GM19372 (cell line): ENCODE measurements at regions not wholly inside any gene's neighbourhood (a gene's known extent, or its start where the extent isn't known, plus 50 kb on each side); places are given as distances from the start of the nearest gene placed in this dataset.
"Not testable (repeated sequence)": the region's sequence is repeated elsewhere in the genome, so short reads cannot be mapped to it uniquely, and the experiment has no call there.

ENCODE experiments used
- ATAC-seq: cut with Tn5 transposase; IDR thresholded peaks from one replicate; pipeline ENCODE4 v1.9.1; 2021; ENCODE audit warnings: mild to moderate bottlenecking, low read depth, moderate library complexity; ENCODE audit not compliant: unreplicated experiment

- ATAC-seq, result no peak
Measured at GRCh38 chr14:25699981-25700380, 650.0 kb upstream of the STXBP6 start.

- ATAC-seq, result no peak
Measured at GRCh38 chr14:25698111-25698510, 648.2 kb upstream of the STXBP6 start.

GRCh38 chr14:25696176-25696575, 646.2 kb upstream of the STXBP6 start:
- ATAC-seq, result no peak

- ATAC-seq, result no peak
Measured at GRCh38 chr14:25685004-25685403, 635.1 kb upstream of the STXBP6 start.

GRCh38 chr14:25680934-25681333, 631.0 kb upstream of the STXBP6 start:
- ATAC-seq, result no peak

GRCh38 chr14:25680511-25680910, 630.6 kb upstream of the STXBP6 start:
- not testable (repeated sequence) for ATAC-seq

- no peak for ATAC-seq
Measured at GRCh38 chr14:25677111-25677510, 627.2 kb upstream of the STXBP6 start.

GRCh38 chr14:25667387-25667786, 617.4 kb upstream of the STXBP6 start:
- ATAC-seq, result no peak

- no peak for ATAC-seq
Measured at GRCh38 chr14:25666877-25667276, 616.9 kb upstream of the STXBP6 start.

GRCh38 chr14:25658988-25659387, 609.0 kb upstream of the STXBP6 start:
- ATAC-seq, result no peak

- no peak for ATAC-seq
Measured at GRCh38 chr14:25630447-25630846, 580.5 kb upstream of the STXBP6 start.

GRCh38 chr14:25628978-25629377, 579.0 kb upstream of the STXBP6 start:
- no peak for ATAC-seq

- no peak for ATAC-seq
Measured at GRCh38 chr14:25628390-25628789, 578.4 kb upstream of the STXBP6 start.

GRCh38 chr14:25626986-25627385, 577.0 kb upstream of the STXBP6 start:
- no peak for ATAC-seq

- no peak for ATAC-seq
Measured at GRCh38 chr14:25622763-25623162, 572.8 kb upstream of the STXBP6 start.

GRCh38 chr14:25620515-25620914, 570.6 kb upstream of the STXBP6 start:
- no peak for ATAC-seq

- ATAC-seq, result no peak
Measured at GRCh38 chr14:25615174-25615573, 565.2 kb upstream of the STXBP6 start.

GRCh38 chr14:25607192-25607591, 557.2 kb upstream of the STXBP6 start:
- no peak for ATAC-seq

- ATAC-seq, result no peak
Measured at GRCh38 chr14:25602106-25602505, 552.2 kb upstream of the STXBP6 start.

GRCh38 chr14:25588751-25589150, 538.8 kb upstream of the STXBP6 start:
- ATAC-seq, result no peak

GRCh38 chr14:25574628-25575325, 524.8 kb upstream of the STXBP6 start:
- no peak for ATAC-seq

- ATAC-seq, result no peak
Measured at GRCh38 chr14:25570483-25570882, 520.5 kb upstream of the STXBP6 start.

GRCh38 chr14:25557466-25557865, 507.5 kb upstream of the STXBP6 start:
- ATAC-seq, result no peak
